GM12878 (cell line): ENCODE measurements at regions not wholly inside any gene's neighbourhood (a gene's known extent, or its start where the extent isn't known, plus 50 kb on each side); places are given as distances from the start of the nearest gene placed in this dataset.

Experiments used
- ATAC-seq: fragments of 200-7000 bp; cut with Tn5 transposase; 3 replicates; pipeline ENCODE4 v1.9.1; 2020; ENCODE audit warnings: mild to moderate bottlenecking, moderate library complexity
- BruUV-seq: library from RNA; stranded (reverse); fragments of 400-500 nt; replicated peaks from 2 replicates; lab custom pipeline; 2021; lab: Mats Ljungman, UMichigan
- CTCF ChIA-PET: fragments of 300-600 bp; sonication (Branson Sonifier 250); formaldehyde crosslinking; extraction: SDS; loops from one replicate; lab custom pipeline; 2021; ENCODE audit warnings: inconsistent platforms; lab: Yijun Ruan, JAX
- POLR2A ChIA-PET: fragments of 350-600 bp; formaldehyde crosslinking; extraction: SDS; loops from one replicate; lab custom pipeline; 2021; ENCODE audit warnings: inconsistent platforms; lab: Charles Lee
- RAD21 ChIA-PET: fragments of 300-600 bp; sonication (Branson Sonifier 250); formaldehyde crosslinking; loops from one replicate; lab custom pipeline; 2023; ENCODE audit warnings: antibody characterized with exemption; ENCODE audit not compliant: unreplicated experiment; lab: Charles Lee
- SMC1A ChIA-PET: fragments of 300-600 bp; sonication (Branson Sonifier 250); formaldehyde crosslinking; loops from one replicate; lab custom pipeline; 2023; ENCODE audit not compliant: unreplicated experiment, uncharacterized antibody; lab: Charles Lee
- DNase-seq: peaks from one replicate; pipeline ENCODE4 v3.0.0-alpha.2; 2011; ENCODE audit warnings: low read depth, low spot score
- FAIRE-seq: peaks from 3 replicates; lab custom pipeline; 2011; peaks lifted over from hg19 to GRCh38; lab: Jason Lieb, UNC
- H2AFZ ChIP-seq: 2 replicates; pipeline ENCODE4 v1.6.0; 2011; ENCODE audit warnings: low read depth, low read length, control low read depth; ENCODE audit not compliant: control insufficient read depth
- H3K27ac ChIP-seq: 2 replicates; pipeline ENCODE4 v1.5.1; 2011; ENCODE audit warnings: control low read depth; ENCODE audit not compliant: control insufficient read depth, insufficient read depth
- H3K27me3 ChIP-seq, 2 experiments: replicated peaks in 1 of 2; 2 replicates each; pipeline versions ENCODE4 v1.6.0 to v1.6.1; 2011; ENCODE audit warnings: low read length in 1 of 2; ENCODE audit not compliant: control insufficient read depth in 2 of 2, insufficient read depth in 2 of 2
- H3K36me3 ChIP-seq, 2 experiments: 2 replicates each; pipeline ENCODE4 v1.5.1; 2011; ENCODE audit warnings: low read length in 1 of 2; ENCODE audit not compliant: control insufficient read depth in 2 of 2, insufficient read depth in 2 of 2
- H3K4me1 ChIP-seq: 2 replicates; pipeline ENCODE4 v1.6.1; 2011; ENCODE audit warnings: mild to moderate bottlenecking, low read length, moderate library complexity, mixed read lengths; ENCODE audit not compliant: control insufficient read depth, insufficient read depth
- H3K4me2 ChIP-seq: 2 replicates; pipeline ENCODE4 v1.6.0; 2011; ENCODE audit warnings: control low read depth; ENCODE audit not compliant: control insufficient read depth, insufficient read depth
- H3K4me3 ChIP-seq: fragments of 200-600 bp; sonication (generic); 2 replicates; pipeline ENCODE4 v1.5.1; 2016
- H3K79me2 ChIP-seq: 2 replicates; pipeline ENCODE4 v1.6.0; 2011; ENCODE audit warnings: low read length; ENCODE audit not compliant: control insufficient read depth, insufficient read depth
- H3K9ac ChIP-seq: 2 replicates; pipeline ENCODE4 v1.8.0; 2011; ENCODE audit warnings: low read length, control low read depth, mixed read lengths; ENCODE audit not compliant: control insufficient read depth, insufficient read depth
- H3K9me3 ChIP-seq: replicated peaks from 3 replicates; pipeline ENCODE4 v1.5.1; 2011; ENCODE audit warnings: mild to moderate bottlenecking, low read length; ENCODE audit not compliant: control insufficient read depth, insufficient read depth
- H4K20me1 ChIP-seq: 2 replicates; pipeline ENCODE4 v1.6.0; 2011; ENCODE audit not compliant: control insufficient read depth, insufficient read depth
- ETV6 ChIP-seq, 2 experiments: fragments of 450-650 bp in 1 of 2; IDR thresholded peaks in 1 of 2; conservative IDR thresholded peaks in 1 of 2; 2 replicates each; pipeline ENCODE4 v1.6.1; 2014; ENCODE audit warnings: antibody characterized with exemption in 1 of 2, borderline replicate concordance in 1 of 2, low read depth in 1 of 2, mild to moderate bottlenecking in 1 of 2, moderate library complexity in 1 of 2
- JUNB ChIP-seq: IDR thresholded peaks from 2 replicates; pipeline ENCODE4 v1.6.1; 2016; ENCODE audit warnings: antibody characterized with exemption, mild to moderate bottlenecking
- MYB ChIP-seq: fragments of 150-350 bp; IDR thresholded peaks from 2 replicates; pipeline ENCODE4 v1.6.1; 2014; ENCODE audit warnings: mild to moderate bottlenecking, low read depth, low read length, borderline replicate concordance
- NRF1 ChIP-seq: conservative IDR thresholded peaks from 2 replicates; pipeline ENCODE4 v1.6.1; 2011; ENCODE audit warnings: mild to moderate bottlenecking, low read depth, low read length, improper control_type of control experiment
- POLR2AphosphoS5 ChIP-seq: IDR thresholded peaks from 2 replicates; pipeline ENCODE4 v1.6.1; 2011; ENCODE audit warnings: mild to moderate bottlenecking, low read length, inconsistent platforms
- RB1 ChIP-seq: fragments of 450-650 bp; formaldehyde crosslinking; IDR thresholded peaks from 2 replicates; pipeline ENCODE4 v1.6.1; 2017; ENCODE audit warnings: mild to moderate bottlenecking, borderline replicate concordance
- RCOR1 ChIP-seq: conservative IDR thresholded peaks from 2 replicates; pipeline ENCODE4 v1.6.1; 2012; ENCODE audit warnings: low read depth, low read length, improper control_type of control experiment
- SMAD5 ChIP-seq: IDR thresholded peaks from 2 replicates; pipeline ENCODE4 v1.6.1; 2016; ENCODE audit warnings: antibody characterized with exemption, low read depth
- TAF1 ChIP-seq: IDR thresholded peaks from 2 replicates; pipeline ENCODE4 v1.6.1; 2011; ENCODE audit warnings: mild to moderate bottlenecking, low read depth, low read length, borderline replicate concordance
- YBX1 ChIP-seq: fragments of 450-650 bp; IDR thresholded peaks from 2 replicates; pipeline ENCODE4 v1.6.1; 2016; ENCODE audit warnings: antibody characterized with exemption
- ZBTB40 ChIP-seq: fragments of 450-650 bp; IDR thresholded peaks from 2 replicates; pipeline ENCODE4 v1.6.1; 2016; ENCODE audit warnings: mild to moderate bottlenecking, moderate library complexity, borderline replicate concordance
- WGBS: methylation state at CpG from one replicate; pipeline ENCODE4 v1.1.6; 2016; ENCODE audit warnings: low lambda C conversion rate; ENCODE audit not compliant: insufficient replicate concordance, insufficient coverage; ENCODE audit errors: missing lambda C conversion rate; 5-methylcytosine and 5-hydroxymethylcytosine counted together
- in situ Hi-C: fragments of 300-500 bp; cut with MboI; formaldehyde crosslinking; loops from 9 replicates; pipeline ENCODE4 v1.14.3; 2018; ENCODE audit warnings: mixed read lengths
- intact Hi-C: fragments of 100-400 bp; cut with micrococcal nuclease; formaldehyde crosslinking; loops from one replicate; pipeline ENCODE4 v1.14.2; 2022; ENCODE audit not compliant: unreplicated experiment
- TF ChIP-seq, protein P1 (sequence below): fragments of 450-650 bp; IDR thresholded peaks from 2 replicates; pipeline ENCODE4 v1.6.1; 2016; ENCODE audit warnings: mild to moderate bottlenecking
- TF ChIP-seq, protein P2 (sequence below): fragments of 450-650 bp; IDR thresholded peaks from 2 replicates; pipeline ENCODE4 v1.6.1; 2018; ENCODE audit warnings: mild to moderate bottlenecking, low read depth, moderate library complexity; ENCODE audit not compliant: partially characterized antibody

- no peak overlapping the region for H3K27ac ChIP-seq
- TF ChIP-seq, protein P1, sequence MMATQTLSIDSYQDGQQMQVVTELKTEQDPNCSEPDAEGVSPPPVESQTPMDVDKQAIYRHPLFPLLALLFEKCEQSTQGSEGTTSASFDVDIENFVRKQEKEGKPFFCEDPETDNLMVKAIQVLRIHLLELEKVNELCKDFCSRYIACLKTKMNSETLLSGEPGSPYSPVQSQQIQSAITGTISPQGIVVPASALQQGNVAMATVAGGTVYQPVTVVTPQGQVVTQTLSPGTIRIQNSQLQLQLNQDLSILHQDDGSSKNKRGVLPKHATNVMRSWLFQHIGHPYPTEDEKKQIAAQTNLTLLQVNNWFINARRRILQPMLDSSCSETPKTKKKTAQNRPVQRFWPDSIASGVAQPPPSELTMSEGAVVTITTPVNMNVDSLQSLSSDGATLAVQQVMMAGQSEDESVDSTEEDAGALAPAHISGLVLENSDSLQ = no peak
- TF ChIP-seq JUNB = no peak
- no peak for TF ChIP-seq MYB
- no peak for TF ChIP-seq YBX1
- no peak for TF ChIP-seq TAF1
- TF ChIP-seq, protein P2, sequence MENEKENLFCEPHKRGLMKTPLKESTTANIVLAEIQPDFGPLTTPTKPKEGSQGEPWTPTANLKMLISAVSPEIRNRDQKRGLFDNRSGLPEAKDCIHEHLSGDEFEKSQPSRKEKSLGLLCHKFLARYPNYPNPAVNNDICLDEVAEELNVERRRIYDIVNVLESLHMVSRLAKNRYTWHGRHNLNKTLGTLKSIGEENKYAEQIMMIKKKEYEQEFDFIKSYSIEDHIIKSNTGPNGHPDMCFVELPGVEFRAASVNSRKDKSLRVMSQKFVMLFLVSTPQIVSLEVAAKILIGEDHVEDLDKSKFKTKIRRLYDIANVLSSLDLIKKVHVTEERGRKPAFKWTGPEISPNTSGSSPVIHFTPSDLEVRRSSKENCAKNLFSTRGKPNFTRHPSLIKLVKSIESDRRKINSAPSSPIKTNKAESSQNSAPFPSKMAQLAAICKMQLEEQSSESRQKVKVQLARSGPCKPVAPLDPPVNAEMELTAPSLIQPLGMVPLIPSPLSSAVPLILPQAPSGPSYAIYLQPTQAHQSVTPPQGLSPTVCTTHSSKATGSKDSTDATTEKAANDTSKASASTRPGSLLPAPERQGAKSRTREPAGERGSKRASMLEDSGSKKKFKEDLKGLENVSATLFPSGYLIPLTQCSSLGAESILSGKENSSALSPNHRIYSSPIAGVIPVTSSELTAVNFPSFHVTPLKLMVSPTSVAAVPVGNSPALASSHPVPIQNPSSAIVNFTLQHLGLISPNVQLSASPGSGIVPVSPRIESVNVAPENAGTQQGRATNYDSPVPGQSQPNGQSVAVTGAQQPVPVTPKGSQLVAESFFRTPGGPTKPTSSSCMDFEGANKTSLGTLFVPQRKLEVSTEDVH = no peak
- TF ChIP-seq RB1 = no peak
- no peak for TF ChIP-seq ZBTB40
- TF ChIP-seq ETV6 (conservative IDR thresholded peaks at IDR 0.05 in 1 of 2, IDR thresholded peaks at IDR 0.05 in 1 of 2; ENCODE audit: borderline replicate concordance in 1 of 2, low read depth in 1 of 2) = no peak
- TF ChIP-seq RCOR1 = no peak
- no peak for TF ChIP-seq POLR2AphosphoS5
- TF ChIP-seq SMAD5 = no peak
- no peak for TF ChIP-seq NRF1
- POLR2A ChIA-PET = no interaction called here
- H3K4me1 ChIP-seq = no peaks in the 10 kb centered on the region
- H3K79me2 ChIP-seq = no peaks in the 10 kb centered on the region
- WGBS = 0% methylated on average over 1 of the region's 1 CpG
- in situ Hi-C loops (no loop called here), intact Hi-C loops (no loop called here)
- no peak overlapping the region for H2AFZ ChIP-seq
- SMC1A ChIA-PET = interaction anchor here (1.1 to 1.7 kb wide), 5 partner anchors 8 to 266 kb away, joined by 3 to 6 read pairs (median 5); no protein-coding TSS in a partner anchor
- no peaks in the 10 kb centered on the region for H4K20me1 ChIP-seq
- no peak overlapping the region for H3K9ac ChIP-seq
- H3K4me3 ChIP-seq = no peak overlapping the region
- RAD21 ChIA-PET = interaction anchor here (1.5 kb wide), 1 partner anchor 19 kb away, joined by 5 read pairs; no protein-coding TSS in a partner anchor
- no TSS peak for BruUV-seq
- no peaks in the 10 kb centered on the region for H3K27me3 ChIP-seq
- CTCF ChIA-PET = interaction anchor here (0.6 kb wide), 1 partner anchor 85 kb away, joined by 4 read pairs; no protein-coding TSS in a partner anchor
- FAIRE-seq (no peak), ATAC-seq (no peak), DNase-seq (no peak)
- H3K4me2 ChIP-seq = no peak overlapping the region
- no peaks in the 10 kb centered on the region for H3K36me3 ChIP-seq
- peaks cover 2% of the 10 kb centered on the region; the same call in 1 of the 3 replicates for H3K9me3 ChIP-seq
Observed at GRCh38 chr15:96242761-96243160, 87.7 kb upstream of the NR2F2 start.
